ENCODE measurements at regions not wholly inside any gene's neighbourhood (a gene's known extent, or its start where the extent isn't known, plus 50 kb on each side); places are given as distances from the start of the nearest gene placed in this dataset.

- no peak for TF ChIP-seq CTCF (conservative IDR thresholded peaks at IDR 0.05; ENCODE audit: low read depth, low read length)
- no peak for TF ChIP-seq EZH2 (IDR thresholded peaks at IDR 0.05; ENCODE audit: borderline replicate concordance, low read depth, low read length, poor library complexity, severe bottlenecking)
Measured at GRCh38 chr3:178406206-178406605, 130.0 kb upstream of the KCNMB2 start.

Measured in A673 (cell line).